Left renal pelvis (tissue), 4 donors: ENCODE measurements at regions not wholly inside any gene's neighbourhood (a gene's known extent, or its start where the extent isn't known, plus 50 kb on each side); places are given as distances from the start of the nearest gene placed in this dataset.

Experiments
- DNase-seq, 4 donors: peaks; one replicate each; pipeline ENCODE4 v3.0.0-alpha.2; 2013; ENCODE audit warnings: low read depth in 4 of 4, low spot score in 3 of 4

DNA sequence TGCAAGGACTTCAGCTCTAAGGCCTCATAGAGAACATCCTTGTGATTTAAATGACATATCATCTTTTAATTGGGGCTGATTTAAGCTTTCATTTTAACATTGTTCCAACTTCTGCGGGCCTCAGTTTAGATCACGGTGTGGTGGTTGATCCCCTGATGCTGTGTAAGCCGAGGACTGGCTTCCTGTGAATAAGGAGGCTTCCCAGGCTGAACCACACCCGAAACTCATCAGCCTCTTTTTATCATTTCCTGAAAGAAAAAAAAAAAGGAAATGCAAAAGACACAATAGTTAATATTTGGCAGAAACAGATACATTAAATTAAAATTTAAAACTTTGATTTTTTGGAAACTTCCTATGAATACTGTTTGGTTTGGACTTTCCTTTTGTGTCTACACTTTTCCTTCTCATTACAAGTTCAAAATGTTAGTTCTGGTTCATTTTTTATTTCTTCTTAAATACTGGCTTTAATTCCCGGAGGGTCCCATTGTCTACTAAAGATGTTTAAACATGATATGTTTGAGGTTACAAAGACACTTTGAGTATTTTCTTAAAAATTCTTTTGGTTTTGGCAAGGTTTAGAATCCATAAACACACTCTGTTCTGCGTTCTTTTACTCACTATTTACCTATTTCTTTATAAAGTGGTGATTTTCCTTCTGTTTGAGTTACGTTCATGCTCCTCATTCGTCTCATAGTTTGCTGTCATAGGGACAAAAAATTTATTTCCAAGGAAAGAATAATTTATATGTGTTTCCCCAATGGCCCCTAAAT is 230.0 kb upstream of the SULF2 start:
- no peak for DNase-seq

DNA sequence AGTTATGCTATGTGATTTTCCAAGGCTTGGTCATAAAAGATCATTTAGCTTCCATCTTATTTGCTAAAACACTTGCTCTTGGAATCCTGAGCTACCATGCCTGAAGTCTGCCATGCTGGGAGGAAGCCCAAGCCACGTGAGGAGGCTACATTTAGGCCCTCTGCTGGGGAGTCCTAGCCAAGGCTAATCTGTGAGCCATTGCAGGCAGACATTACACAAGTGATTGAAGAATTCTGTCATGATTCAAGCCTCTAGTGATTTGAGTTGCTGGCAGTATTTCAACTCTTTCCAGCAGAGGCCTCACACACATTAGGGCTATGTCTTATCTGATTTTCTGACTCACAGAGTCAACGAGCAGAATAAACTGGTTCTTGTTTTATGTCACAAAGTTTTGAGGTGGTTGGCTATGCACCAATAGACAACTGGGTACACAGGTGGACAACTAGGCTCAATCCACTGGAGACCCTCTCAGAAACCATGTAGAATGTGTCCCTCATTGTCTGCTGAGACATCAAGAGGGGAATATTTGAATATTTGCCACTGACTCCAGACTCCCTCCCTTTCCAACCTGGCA is 227.2 kb upstream of the SULF2 start:
- no peak for DNase-seq

DNA sequence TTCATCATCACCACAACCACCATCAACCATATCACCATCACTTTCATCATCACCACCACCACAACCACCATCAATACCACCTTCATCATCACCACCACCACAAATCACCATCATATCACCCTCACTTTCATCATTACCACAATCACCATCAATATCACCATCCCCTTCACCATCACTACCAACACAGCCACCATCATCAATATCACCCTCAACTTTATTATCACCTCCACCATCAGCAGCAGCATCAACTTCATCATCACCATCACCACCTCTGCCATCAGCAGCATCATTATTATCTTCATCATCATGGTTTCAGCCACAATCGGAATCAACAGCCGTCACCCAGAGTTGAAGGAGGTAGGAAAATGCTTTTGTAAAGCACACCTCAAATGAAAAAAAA is 225.7 kb upstream of the SULF2 start:
- DNase-seq = no peak

DNA sequence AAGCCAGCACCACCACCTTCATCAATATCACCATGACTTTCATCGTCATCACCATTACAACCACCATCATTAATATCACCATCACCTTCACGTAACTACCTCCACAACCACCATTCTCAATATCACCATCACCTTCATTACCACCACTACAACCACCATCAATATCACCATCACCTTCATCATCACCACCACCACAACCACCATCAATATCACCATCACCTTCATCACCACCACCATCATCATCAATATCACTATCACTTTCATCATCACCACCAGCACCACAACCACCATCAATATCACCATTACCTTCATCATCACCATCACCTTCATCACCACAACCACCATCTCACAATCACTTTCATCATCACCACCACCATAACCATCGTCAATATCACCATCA is 225.3 kb upstream of the SULF2 start:
- no peak for DNase-seq

GRCh38 chr20:48008850-48009515 is 223.7 kb upstream of the SULF2 start:
- DNase-seq = no peak

DNA sequence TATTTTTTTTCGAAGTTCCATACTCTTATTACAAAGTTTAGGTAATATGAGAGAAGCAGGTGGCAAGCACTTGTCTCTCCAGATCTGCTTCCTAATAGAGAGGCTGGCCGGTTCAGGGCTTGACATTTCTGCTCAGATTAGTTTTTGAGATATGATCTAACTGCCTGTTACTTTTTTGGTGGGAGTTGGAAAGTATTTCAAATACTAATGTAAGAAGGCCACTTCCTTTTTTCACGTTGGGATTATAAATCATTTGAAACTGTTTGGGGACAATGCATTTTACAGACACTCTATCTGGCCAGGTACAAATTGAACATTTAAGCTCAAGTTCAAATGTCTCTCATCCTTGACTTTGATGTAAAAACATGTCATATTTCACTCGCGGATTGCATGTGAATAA is 222.1 kb upstream of the SULF2 start:
- no peak for DNase-seq

DNA sequence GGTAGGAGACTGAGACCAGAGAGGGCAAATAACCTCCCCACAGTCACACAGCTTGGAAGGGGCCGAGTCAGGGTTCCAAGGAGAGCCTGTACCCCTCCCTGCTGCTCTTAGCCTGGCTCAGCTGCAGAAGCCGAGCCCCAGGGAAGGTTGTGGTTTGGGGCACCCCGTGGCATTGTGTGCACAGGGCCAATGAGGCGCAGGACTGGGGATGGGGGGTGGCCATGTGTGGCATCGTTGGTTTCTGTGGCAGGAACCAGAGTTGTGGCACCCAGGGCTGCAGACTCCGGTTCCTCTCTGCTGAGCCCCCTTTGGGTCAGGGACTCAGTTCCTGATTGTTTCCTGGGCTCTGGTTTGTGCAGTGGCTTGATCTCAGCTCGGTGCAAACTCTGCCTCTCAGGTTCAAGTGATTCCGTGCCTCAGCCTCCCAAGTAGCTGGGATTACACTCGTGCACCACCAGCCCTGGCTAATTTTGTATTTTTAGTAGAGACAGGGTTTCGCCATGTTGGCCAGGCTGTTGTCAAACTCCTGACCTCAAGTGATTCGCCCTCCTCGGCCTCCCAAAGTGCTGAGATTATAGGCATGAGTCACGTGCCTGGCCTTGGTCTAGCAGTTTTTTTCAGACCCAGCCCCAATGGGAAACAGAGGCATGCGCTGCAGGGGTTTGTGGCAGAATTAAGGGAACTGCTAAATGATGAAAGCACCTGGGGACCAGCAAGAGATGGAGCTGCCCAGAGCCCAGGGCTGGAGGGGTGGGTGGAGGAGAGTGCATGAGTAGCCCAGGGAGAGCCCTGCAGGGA is 221.0 kb upstream of the SULF2 start:
- DNase-seq = no peak

DNA sequence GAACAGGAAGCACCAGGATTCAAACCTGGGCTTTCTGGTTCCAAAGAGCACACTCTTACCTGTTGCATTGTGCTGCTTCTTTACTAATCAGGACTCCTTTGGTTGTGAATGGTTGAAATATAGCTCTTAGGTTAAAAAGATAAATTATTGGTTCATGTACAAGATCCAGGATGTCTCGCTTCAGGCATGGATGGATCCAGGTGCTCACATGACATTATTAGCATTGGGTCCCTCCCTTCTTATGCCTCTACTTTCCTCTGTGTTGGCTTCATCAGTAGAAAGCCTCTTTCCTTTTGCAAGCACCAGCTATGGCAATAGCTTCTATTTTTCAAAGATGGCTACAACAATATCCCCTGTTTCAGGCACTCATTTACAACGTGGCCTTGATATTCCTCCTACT is 217.7 kb upstream of the SULF2 start:
- DNase-seq = no peak

- no peak for DNase-seq
Measured at GRCh38 chr20:48002517-48002970, 217.3 kb upstream of the SULF2 start.

DNA sequence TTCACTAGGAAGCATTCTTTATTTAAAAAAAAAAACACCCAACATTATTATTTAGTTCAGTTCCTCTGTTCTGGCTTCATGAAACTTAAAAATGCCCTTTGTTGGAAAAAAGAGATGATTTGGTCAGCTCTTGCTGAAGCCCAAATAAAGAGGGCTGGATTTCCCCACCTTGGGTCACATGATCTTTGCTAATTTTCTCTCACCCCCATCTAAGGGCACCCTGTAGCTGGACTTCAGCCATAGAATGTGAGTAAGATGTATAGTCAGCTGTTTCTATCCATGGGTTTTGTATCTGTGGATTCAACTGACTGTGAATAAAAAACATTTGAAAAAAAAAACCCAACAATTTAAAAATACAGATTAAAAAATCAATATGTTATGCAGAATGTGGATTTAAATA is 213.9 kb upstream of the SULF2 start:
- no peak for DNase-seq

- no peak for DNase-seq
Measured at GRCh38 chr20:47998736-47999135, 213.5 kb upstream of the SULF2 start.

- no peak for DNase-seq
Measured at GRCh38 chr20:47995661-47996060, 210.4 kb upstream of the SULF2 start.

GRCh38 chr20:47993817-47994216 is 208.5 kb upstream of the SULF2 start:
- no peak for DNase-seq

DNA sequence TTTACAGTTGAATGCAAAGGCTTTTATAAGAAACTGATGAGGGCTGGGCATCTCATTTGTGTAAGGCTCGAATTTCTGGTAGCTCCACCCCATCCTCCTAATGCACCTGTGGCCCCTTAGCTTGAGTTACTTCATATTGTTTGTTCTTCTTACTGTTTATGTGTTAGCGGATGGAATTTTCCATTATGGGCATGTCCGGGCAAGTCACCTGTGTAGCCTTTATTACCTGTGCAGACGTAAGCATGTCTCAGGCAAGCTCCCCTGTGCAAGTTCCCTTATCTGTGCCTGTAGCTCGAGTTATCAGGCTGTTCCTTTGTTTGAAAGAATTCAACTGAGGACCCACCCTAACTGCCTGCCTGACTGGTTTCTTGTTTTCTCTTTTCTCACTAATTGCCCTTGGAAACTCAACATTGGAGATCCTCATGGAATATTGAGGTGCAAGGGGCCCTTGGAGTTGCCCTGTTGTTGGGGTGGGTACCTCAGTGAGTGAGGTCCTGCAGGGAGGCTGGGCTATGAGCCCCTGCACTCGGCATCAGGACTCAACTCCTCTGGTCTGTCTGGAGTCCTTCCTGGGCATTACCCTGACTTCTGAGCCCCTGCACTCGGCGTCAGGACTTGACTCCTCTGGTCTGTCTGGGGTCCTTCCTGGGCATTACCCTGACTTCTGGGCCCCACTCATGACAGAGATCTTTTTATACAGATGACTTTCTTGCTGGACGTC is 207.9 kb upstream of the SULF2 start:
- no peak for DNase-seq

GRCh38 chr20:47991875-47992488 is 206.7 kb upstream of the SULF2 start:
- DNase-seq = no peak

- no peak for DNase-seq
Measured at GRCh38 chr20:47990507-47991150, 205.3 kb upstream of the SULF2 start.

DNA sequence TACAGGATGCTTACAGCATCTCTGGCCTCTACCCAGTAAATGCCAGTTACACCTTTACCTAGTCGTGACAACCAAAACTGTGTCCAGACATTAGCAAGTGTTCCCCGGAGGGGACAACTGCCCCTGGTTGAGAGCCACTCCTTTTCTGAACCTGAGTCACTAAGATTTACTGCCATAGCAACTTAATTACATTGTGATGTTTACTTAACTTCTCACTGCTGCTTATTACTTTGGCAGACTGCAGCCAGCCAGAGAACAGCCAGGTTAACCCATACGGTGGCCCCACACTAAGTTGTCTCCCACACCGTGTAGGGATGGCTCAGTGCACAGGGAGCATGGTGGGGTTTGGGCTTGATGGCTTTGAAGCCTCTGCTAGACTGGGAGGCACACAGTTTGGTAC is 204.7 kb upstream of the SULF2 start:
- peak; percentile 38 to 69 (median 49) for DNase-seq

DNA sequence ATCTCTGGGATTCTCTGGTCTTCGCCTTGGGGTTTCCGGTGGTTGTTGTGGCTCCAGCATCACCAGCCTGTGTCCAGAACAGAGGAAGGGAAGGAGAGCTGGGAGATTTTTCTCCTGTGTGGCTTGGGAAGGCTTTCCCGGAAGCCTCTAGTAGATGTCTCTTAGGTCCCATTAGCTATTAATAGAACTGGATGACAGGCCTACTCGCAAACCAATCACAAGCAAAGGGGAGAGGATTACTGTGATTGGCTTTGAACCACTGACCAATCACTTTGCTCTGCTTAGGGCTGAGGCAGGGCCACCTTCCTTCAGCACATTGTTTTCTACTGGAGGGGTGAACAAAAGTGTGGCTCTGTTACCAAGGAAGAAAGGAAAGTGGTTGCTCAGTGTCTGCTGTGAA is 203.4 kb upstream of the SULF2 start:
- no peak for DNase-seq

DNA sequence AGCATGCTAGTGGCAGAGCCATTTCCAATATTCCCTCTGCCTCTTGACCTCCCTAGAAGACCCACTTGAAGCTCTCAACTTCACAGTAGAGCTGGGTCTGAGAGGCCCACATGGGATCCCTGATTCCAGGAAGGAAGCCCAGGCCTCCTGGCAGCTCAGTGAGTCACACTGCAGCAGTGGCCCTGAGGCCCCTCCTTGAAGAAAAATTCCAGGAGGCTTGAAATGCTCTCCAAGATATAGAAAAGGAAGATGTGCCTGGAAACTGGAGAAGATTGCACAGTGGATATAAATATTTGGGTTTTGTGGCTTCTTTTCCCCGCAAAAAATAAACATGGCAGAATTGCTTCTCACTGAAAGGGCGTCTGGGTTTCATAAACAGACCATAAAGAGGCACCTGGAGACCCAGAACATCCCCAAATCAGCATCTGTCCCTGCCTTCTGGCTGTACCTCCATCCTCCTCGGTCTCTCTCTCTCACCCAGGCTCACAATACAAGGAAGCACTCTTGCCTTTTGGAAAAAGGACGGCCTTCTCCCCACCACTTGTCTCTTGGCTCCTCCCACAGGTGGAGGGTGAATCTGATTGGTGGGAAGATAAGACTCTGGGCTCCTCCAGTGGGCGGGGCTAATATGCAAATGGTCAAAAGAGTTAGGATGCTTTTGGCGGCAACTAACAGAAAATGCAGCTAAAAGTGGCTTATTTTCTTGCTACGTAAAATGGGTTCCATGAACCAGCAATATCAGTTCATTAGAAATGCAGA is 200.0 kb upstream of the SULF2 start:
- DNase-seq = no peak
